Lower lobe of right lung (tissue), 2 donors: ENCODE measurements at regions not wholly inside any gene's neighbourhood (a gene's known extent, or its start where the extent isn't known, plus 50 kb on each side); places are given as distances from the start of the nearest gene placed in this dataset.

ENCODE experiments used
- ATAC-seq, 2 donors: fragments of 200-7000 bp; cut with Tn5 transposase; one replicate each; pipeline ENCODE4 v1.9.1; 2020 to 2022; ENCODE audit warnings: mild to moderate bottlenecking in 2 of 2, moderate library complexity in 2 of 2
- DNase-seq: peaks from one replicate; pipeline ENCODE4 v3.0.0-alpha.2; 2020
- H3K27ac ChIP-seq: fragments of 200-600 bp; one replicate; pipeline ENCODE4 v1.8.0; 2022
- H3K27me3 ChIP-seq: fragments of 200-600 bp; one replicate; pipeline ENCODE4 v1.8.0; 2022; ENCODE audit warnings: low read depth
- H3K36me3 ChIP-seq: fragments of 200-600 bp; one replicate; pipeline ENCODE4 v1.8.0; 2022; ENCODE audit warnings: mild to moderate bottlenecking
- H3K4me1 ChIP-seq: fragments of 200-600 bp; one replicate; pipeline ENCODE4 v1.8.0; 2022
- H3K4me3 ChIP-seq: fragments of 200-600 bp; one replicate; pipeline ENCODE4 v1.8.0; 2022; ENCODE audit warnings: mild to moderate bottlenecking
- H3K9me3 ChIP-seq: fragments of 200-600 bp; one replicate; pipeline ENCODE4 v1.8.0; 2022
- CTCF ChIP-seq: fragments of 200-600 bp; IDR thresholded peaks from one replicate; pipeline ENCODE4 v1.8.0; 2022; ENCODE audit warnings: antibody characterized with exemption, mild to moderate bottlenecking
- intact Hi-C: fragments of 100-400 bp; cut with DNase I; formaldehyde crosslinking; loops from one replicate; pipeline ENCODE4 v1.11.0; 2022
- donor health status: DM: no; HTN: yes; CAD: no; lungs with severe emphysema.

GRCh38 chr6:133637436-133637835 lies 251.5 kb upstream of the TCF21 start:
- no peaks in the 10 kb centered on the region for H3K9me3 ChIP-seq
- ATAC-seq (no peak), DNase-seq (no peak)
- no peak overlapping the region for H3K27ac ChIP-seq
- H3K4me3 ChIP-seq, result no peak overlapping the region
- no peaks in the 10 kb centered on the region for H3K27me3 ChIP-seq
- H3K36me3 ChIP-seq, result no peaks in the 10 kb centered on the region
- H3K4me1 ChIP-seq, result no peaks in the 10 kb centered on the region
- intact Hi-C loops, result no loop called here
- TF ChIP-seq CTCF, result no peak

GRCh38 chr6:133637874-133638273 lies 251.0 kb upstream of the TCF21 start:
- TF ChIP-seq CTCF, result no peak
- Histone ChIP-seq H3K27ac (no peak overlapping the region), H3K36me3 (no peaks in the 10 kb centered on the region), H3K4me3 (no peak overlapping the region), H3K4me1 (no peaks in the 10 kb centered on the region), H3K9me3 (no peaks in the 10 kb centered on the region), H3K27me3 (no peaks in the 10 kb centered on the region)
- DNase-seq (no peak), ATAC-seq (no peak)
- intact Hi-C loops, result no loop called here

- DNase-seq, result no peak
- H3K4me1 ChIP-seq, result no peaks in the 10 kb centered on the region
- intact Hi-C loops, result no loop called here
These were observed 247.8 kb upstream of the TCF21 start for GRCh38 chr6:133641104-133641503.

GRCh38 chr6:133644548-133644891 lies 244.4 kb upstream of the TCF21 start:
- Histone ChIP-seq H3K36me3 (no peaks in the 10 kb centered on the region), H3K4me1 (no peaks in the 10 kb centered on the region), H3K27ac (no peak overlapping the region), H3K9me3 (no peaks in the 10 kb centered on the region), H3K4me3 (no peak overlapping the region), H3K27me3 (no peaks in the 10 kb centered on the region)
- intact Hi-C loops, result no loop called here
- DNase-seq, result no peak
- no peak for ATAC-seq
- no peak for TF ChIP-seq CTCF

More at GRCh38 chr6:133641104-133641503, 247.8 kb upstream of the TCF21 start:
- ATAC-seq, result no peak
- TF ChIP-seq CTCF, result no peak
- Histone ChIP-seq H3K27me3 (no peaks in the 10 kb centered on the region), H3K27ac (no peak overlapping the region), H3K36me3 (no peaks in the 10 kb centered on the region), H3K4me3 (no peak overlapping the region), H3K9me3 (no peaks in the 10 kb centered on the region)

- no peak for ATAC-seq
- Histone ChIP-seq H3K27ac (no peak overlapping the region), H3K4me1 (no peaks in the 10 kb centered on the region), H3K36me3 (no peaks in the 10 kb centered on the region), H3K27me3 (no peaks in the 10 kb centered on the region), H3K9me3 (no peaks in the 10 kb centered on the region), H3K4me3 (no peak overlapping the region)
- no peak for TF ChIP-seq CTCF
- intact Hi-C loops, result no loop called here
- no peak for DNase-seq
These were observed 243.9 kb upstream of the TCF21 start for GRCh38 chr6:133644892-133645619.
